Tibial artery (tissue), 4 donors: ENCODE measurements at regions not wholly inside any gene's neighbourhood (a gene's known extent, or its start where the extent isn't known, plus 50 kb on each side); places are given as distances from the start of the nearest gene placed in this dataset.

Source experiments
- DNase-seq, 2 donors: peaks; one replicate each; pipeline ENCODE4 v3.0.0-alpha.2; 2019
- H3K27ac ChIP-seq, 2 donors: fragments of 200-600 bp; sonication (generic) in 1 of 2; 1 replicate in 1 of 2; 2 replicates in 1 of 2; pipeline ENCODE4 v1.5.1; 2018 to 2019; ENCODE audit warnings: mild to moderate bottlenecking in 1 of 2
- H3K27me3 ChIP-seq, 2 donors: fragments of 200-600 bp; sonication (generic) in 1 of 2; one replicate each; pipeline versions ENCODE4 v1.5.1 to v1.6.0; 2016 to 2019
- H3K36me3 ChIP-seq, 3 donors: fragments of 200-600 bp; sonication (generic) in 2 of 3; one replicate each; pipeline ENCODE4 v1.5.1; 2016 to 2019; ENCODE audit warnings: mild to moderate bottlenecking in 2 of 3
- H3K4me1 ChIP-seq, 4 donors: fragments of 200-600 bp; sonication (generic) in 2 of 4; 1 replicate in 3 of 4; 2 replicates in 1 of 4; pipeline ENCODE4 v1.5.1; 2016 to 2019
- H3K4me3 ChIP-seq, 2 donors: fragments of 200-600 bp; sonication (generic) in 1 of 2; 1 replicate in 1 of 2; 2 replicates in 1 of 2; pipeline ENCODE4 v1.5.1; 2018 to 2019; ENCODE audit warnings: mild to moderate bottlenecking in 2 of 2
- H3K9me3 ChIP-seq, 3 donors: fragments of 200-600 bp; sonication (generic) in 1 of 3; one replicate each; pipeline ENCODE4 v1.5.1; 2016 to 2019
- intact Hi-C: fragments of 100-400 bp; cut with DNase I; formaldehyde crosslinking; loops from one replicate; pipeline ENCODE4 v1.15.0; 2023; ENCODE audit warnings: low total_unique reads
- TF ChIP-seq, protein P1 (sequence below), 2 experiments: fragments of 200-600 bp in 1 of 2; fragments of 450-650 bp in 1 of 2; IDR thresholded peaks; one replicate each; pipeline ENCODE4 v1.5.1; 2017 to 2019; ENCODE audit warnings: antibody characterized with exemption in 2 of 2, mild to moderate bottlenecking in 1 of 2, moderate library complexity in 1 of 2

DNA sequence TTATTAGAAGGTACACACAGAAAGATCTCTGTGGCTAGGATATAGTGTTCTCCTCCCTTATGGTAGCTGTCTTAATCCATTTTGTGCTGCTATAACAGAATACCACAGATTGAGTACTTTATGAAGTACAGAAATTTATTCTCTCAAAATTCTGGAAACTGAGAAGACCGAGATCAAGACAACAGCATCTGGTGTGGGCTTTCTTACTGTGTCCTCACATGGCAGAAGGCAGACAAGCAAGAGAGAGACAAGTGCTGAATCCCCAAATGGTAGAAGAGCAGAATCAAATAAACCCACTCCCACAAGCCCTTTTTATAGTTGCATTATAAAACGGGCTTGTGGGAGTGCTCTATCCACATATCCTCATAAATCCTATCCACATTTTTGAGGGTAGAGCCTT is 373.1 kb downstream of the GABRG1 start:
- no peak for DNase-seq
- no peaks in the 10 kb centered on the region for H3K9me3 ChIP-seq
- no peak overlapping the region for H3K4me3 ChIP-seq
- H3K27ac ChIP-seq = no peak overlapping the region
- H3K36me3 ChIP-seq = no peaks in the 10 kb centered on the region
- H3K27me3 ChIP-seq = no peaks in the 10 kb centered on the region
- no peaks in the 10 kb centered on the region for H3K4me1 ChIP-seq
- intact Hi-C loops = no loop called here
- TF ChIP-seq, protein P1, sequence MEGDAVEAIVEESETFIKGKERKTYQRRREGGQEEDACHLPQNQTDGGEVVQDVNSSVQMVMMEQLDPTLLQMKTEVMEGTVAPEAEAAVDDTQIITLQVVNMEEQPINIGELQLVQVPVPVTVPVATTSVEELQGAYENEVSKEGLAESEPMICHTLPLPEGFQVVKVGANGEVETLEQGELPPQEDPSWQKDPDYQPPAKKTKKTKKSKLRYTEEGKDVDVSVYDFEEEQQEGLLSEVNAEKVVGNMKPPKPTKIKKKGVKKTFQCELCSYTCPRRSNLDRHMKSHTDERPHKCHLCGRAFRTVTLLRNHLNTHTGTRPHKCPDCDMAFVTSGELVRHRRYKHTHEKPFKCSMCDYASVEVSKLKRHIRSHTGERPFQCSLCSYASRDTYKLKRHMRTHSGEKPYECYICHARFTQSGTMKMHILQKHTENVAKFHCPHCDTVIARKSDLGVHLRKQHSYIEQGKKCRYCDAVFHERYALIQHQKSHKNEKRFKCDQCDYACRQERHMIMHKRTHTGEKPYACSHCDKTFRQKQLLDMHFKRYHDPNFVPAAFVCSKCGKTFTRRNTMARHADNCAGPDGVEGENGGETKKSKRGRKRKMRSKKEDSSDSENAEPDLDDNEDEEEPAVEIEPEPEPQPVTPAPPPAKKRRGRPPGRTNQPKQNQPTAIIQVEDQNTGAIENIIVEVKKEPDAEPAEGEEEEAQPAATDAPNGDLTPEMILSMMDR (IDR thresholded peaks at IDR 0.05) = no peak

DNA sequence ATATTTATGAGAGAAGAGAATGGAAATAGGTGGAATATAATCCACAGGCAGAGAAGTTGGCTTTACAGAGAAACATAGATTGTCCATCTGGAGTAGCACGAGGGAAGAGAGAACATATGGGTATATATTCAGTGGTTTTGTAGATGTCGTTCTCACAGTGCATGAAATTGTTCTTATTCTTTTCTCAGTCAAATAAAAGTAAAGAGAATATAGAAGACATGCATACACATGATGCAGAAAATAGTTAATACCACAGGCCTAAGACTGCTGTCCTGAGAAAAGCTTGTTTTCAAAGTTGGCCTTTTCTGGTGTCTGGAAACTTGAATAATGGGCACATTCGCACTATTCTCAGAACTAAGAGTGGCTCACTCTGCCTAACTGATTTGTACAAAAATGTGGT is 378.1 kb downstream of the GABRG1 start:
- Histone ChIP-seq H3K36me3 (no peaks in the 10 kb centered on the region), H3K9me3 (peaks cover 0 to 3% (median under 1%) of the 10 kb centered on the region in 3 donors), H3K4me1 (no peaks in the 10 kb centered on the region), H3K27ac (no peak overlapping the region), H3K4me3 (no peak overlapping the region), H3K27me3 (no peaks in the 10 kb centered on the region)
- no peak for DNase-seq
- intact Hi-C loops = no loop called here
- TF ChIP-seq, protein P1 (IDR thresholded peaks at IDR 0.05) = no peak

DNA sequence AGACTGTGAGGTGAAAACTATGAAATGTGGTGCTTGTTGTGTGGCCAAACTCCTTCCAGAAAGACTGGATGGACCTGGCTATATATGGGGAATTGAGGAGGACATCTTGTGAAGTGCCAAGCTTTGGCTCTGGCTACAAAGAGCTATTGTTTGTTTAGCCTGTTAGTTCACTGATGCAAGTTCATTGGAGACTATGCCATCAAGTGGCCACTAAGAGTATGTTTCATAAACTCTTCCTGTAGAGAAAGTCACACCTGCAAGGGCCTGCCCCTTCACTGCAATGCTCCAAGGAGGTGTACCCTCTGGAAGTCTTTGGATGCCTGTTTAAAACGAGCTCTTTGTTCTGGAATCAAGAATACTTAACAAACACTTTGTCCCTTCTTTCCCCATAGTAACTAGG is 382.0 kb downstream of the GABRG1 start:
- H3K27me3 ChIP-seq = no peaks in the 10 kb centered on the region
- intact Hi-C loops = no loop called here
- H3K27ac ChIP-seq = no peak overlapping the region
- no peak overlapping the region for H3K4me3 ChIP-seq
- TF ChIP-seq, protein P1 (IDR thresholded peaks at IDR 0.05) = no peak
- peaks cover 0 to 9% (median 9%) of the 10 kb centered on the region in 3 donors for H3K9me3 ChIP-seq
- no peak for DNase-seq
- no peaks in the 10 kb centered on the region for H3K36me3 ChIP-seq
- no peaks in the 10 kb centered on the region for H3K4me1 ChIP-seq

DNA sequence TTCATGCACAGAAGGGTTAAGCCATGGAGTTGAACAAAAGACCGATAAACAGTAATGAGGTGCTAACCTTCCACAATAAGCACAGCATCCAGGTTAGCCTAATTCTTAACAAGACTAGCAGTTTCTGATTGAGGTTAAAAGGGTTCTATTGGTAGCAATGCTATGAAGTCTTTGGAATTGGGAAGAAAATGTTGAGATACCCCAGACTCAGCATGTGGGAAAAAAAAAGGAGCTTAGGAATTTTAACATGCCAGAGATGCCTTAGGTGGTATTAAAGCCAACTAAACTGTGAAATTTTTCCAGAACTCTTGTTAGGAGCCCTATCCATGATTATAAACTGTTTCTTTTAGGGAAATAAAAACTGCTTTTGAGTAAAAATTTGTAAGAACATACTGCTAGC is 391.7 kb downstream of the GABRG1 start:
- Histone ChIP-seq H3K4me1 (no peaks in the 10 kb centered on the region), H3K4me3 (no peak overlapping the region), H3K27me3 (no peaks in the 10 kb centered on the region), H3K36me3 (no peaks in the 10 kb centered on the region), H3K27ac (no peak overlapping the region), H3K9me3 (no peaks in the 10 kb centered on the region)
- TF ChIP-seq, protein P1 (IDR thresholded peaks at IDR 0.05) = no peak
- intact Hi-C loops = no loop called here
- no peak for DNase-seq

DNA sequence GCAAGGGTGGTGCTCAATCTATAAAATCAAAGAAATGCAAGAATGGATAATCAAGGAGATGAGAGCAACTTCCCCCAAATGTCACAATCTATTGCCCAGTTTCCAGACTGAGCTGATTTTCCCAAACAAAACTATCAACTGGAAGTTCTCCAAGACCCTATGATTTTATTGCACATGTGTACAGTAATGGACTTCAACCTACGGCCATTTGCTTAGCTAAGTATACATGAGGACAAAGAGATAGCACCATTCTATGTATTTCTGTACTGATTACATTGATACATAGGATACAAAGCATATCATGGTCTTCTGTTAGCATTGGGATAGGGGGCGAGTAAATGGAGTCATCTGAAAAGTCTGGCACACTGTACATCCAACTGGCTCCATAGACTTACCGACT is 407.8 kb downstream of the GABRG1 start:
- no peak overlapping the region for H3K4me3 ChIP-seq
- TF ChIP-seq, protein P1 (IDR thresholded peaks at IDR 0.05) = no peak
- no peaks in the 10 kb centered on the region for H3K27me3 ChIP-seq
- H3K4me1 ChIP-seq = no peaks in the 10 kb centered on the region
- no peaks in the 10 kb centered on the region for H3K9me3 ChIP-seq
- intact Hi-C loops = no loop called here
- H3K27ac ChIP-seq = no peak overlapping the region
- no peak for DNase-seq
- no peaks in the 10 kb centered on the region for H3K36me3 ChIP-seq

DNA sequence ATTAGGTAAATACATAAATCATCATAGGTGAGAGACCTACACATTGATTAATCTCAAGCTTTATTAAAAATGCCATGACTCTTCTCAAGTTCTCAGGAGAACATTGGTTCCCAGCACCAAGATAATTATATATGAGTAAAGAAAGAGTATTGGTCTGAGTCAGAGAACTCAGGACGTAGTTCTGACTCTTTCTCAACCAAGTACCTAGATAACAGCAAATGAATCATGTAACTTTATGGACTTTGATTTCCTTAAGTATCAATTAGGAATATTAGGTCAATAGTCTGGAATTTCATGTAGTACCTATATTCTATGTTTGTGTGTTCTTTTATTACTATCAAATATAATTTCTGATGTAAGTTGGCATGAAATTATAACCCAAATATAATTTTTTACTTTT is 409.9 kb downstream of the GABRG1 start:
- intact Hi-C loops = no loop called here
- Histone ChIP-seq H3K4me1 (no peaks in the 10 kb centered on the region), H3K27me3 (no peaks in the 10 kb centered on the region), H3K36me3 (no peaks in the 10 kb centered on the region), H3K9me3 (no peaks in the 10 kb centered on the region), H3K4me3 (no peak overlapping the region), H3K27ac (no peak overlapping the region)
- TF ChIP-seq, protein P1 (IDR thresholded peaks at IDR 0.05) = no peak
- DNase-seq = no peak
